IMR-90 (cell line): ENCODE measurements at regions not wholly inside any gene's neighbourhood (a gene's known extent, or its start where the extent isn't known, plus 50 kb on each side); places are given as distances from the start of the nearest gene placed in this dataset.

Source experiments
- ATAC-seq: fragments of 200-7000 bp; cut with Tn5 transposase; 2 replicates; pipeline ENCODE4 v1.9.1; 2020; ENCODE audit warnings: low read depth, mild to moderate bottlenecking, moderate library complexity
- BruUV-seq: library from RNA; stranded (reverse); fragments of 400-500 nt; replicated peaks from 2 replicates; lab custom pipeline; 2021; lab: Mats Ljungman, UMichigan
- CTCF ChIA-PET: fragments of 300-600 bp; formaldehyde crosslinking; extraction: SDS; loops from one replicate; lab custom pipeline; 2021; ENCODE audit warnings: antibody characterized with exemption; lab: Yijun Ruan, JAX
- POLR2A ChIA-PET: fragments of 300-600 bp; sonication (Branson Sonifier 250); formaldehyde crosslinking; loops from one replicate; lab custom pipeline; 2022; ENCODE audit warnings: antibody characterized with exemption; ENCODE audit not compliant: unreplicated experiment; lab: Charles Lee
- DNase-seq: peaks from one replicate; pipeline ENCODE4 v3.0.0; 2013
- H2AFZ ChIP-seq: replicated peaks from 2 replicates; pipeline ENCODE3; 2013; ENCODE audit warnings: low read length, mild to moderate bottlenecking; ENCODE audit not compliant: poor library complexity
- H2AK5ac ChIP-seq: 2 replicates; pipeline ENCODE4 v1.6.1; 2013; ENCODE audit warnings: low read depth, low read length, inconsistent platforms
- H2AK9ac ChIP-seq: replicated peaks from 2 replicates; pipeline ENCODE3; 2013; ENCODE audit warnings: mild to moderate bottlenecking, low read depth, low read length, moderate library complexity; ENCODE audit not compliant: poor library complexity
- H2BK120ac ChIP-seq: 2 replicates; pipeline ENCODE4 v1.6.1; 2013; ENCODE audit warnings: low read depth, low read length, inconsistent platforms
- H2BK15ac ChIP-seq: 3 replicates; pipeline ENCODE4 v1.6.1; 2013; ENCODE audit warnings: low read depth, low read length, inconsistent platforms
- H2BK20ac ChIP-seq: 2 replicates; pipeline ENCODE4 v1.6.1; 2013; ENCODE audit warnings: low read depth, mild to moderate bottlenecking, inconsistent platforms, low read length, moderate library complexity
- H2BK5ac ChIP-seq: 2 replicates; pipeline ENCODE4 v1.6.1; 2013; ENCODE audit warnings: mild to moderate bottlenecking, low read depth, low read length, inconsistent platforms; ENCODE audit not compliant: poor library complexity, severe bottlenecking
- H3K14ac ChIP-seq: replicated peaks from 2 replicates; pipeline ENCODE4 v1.6.1; 2013; ENCODE audit warnings: low read depth, low read length, inconsistent platforms
- H3K18ac ChIP-seq: 2 replicates; pipeline ENCODE4 v1.6.1; 2013; ENCODE audit warnings: low read depth, low read length, control low read depth
- H3K23ac ChIP-seq: 2 replicates; pipeline ENCODE4 v1.6.1; 2013; ENCODE audit warnings: low read depth, low read length, inconsistent platforms
- H3K27ac ChIP-seq: 2 replicates; pipeline ENCODE4 v1.5.1; 2013; ENCODE audit warnings: mild to moderate bottlenecking, control low read depth, low read length; ENCODE audit not compliant: insufficient read depth
- H3K27me3 ChIP-seq: 2 replicates; pipeline ENCODE4 v1.6.1; 2013; ENCODE audit warnings: low read length; ENCODE audit not compliant: control insufficient read depth, insufficient read depth
- H3K36me3 ChIP-seq: 2 replicates; pipeline ENCODE4 v1.6.1; 2013; ENCODE audit warnings: low read length, mixed read lengths; ENCODE audit not compliant: control insufficient read depth, insufficient read depth
- H3K4ac ChIP-seq: 2 replicates; pipeline ENCODE4 v1.6.1; 2013; ENCODE audit warnings: low read depth, low read length, inconsistent platforms
- H3K4me1 ChIP-seq: 2 replicates; pipeline ENCODE4 v1.6.1; 2013; ENCODE audit warnings: low read length, mixed read lengths; ENCODE audit not compliant: control insufficient read depth, insufficient read depth
- H3K4me2 ChIP-seq: 2 replicates; pipeline ENCODE4 v1.6.1; 2013; ENCODE audit warnings: low read depth, mild to moderate bottlenecking, control low read depth, low read length, moderate library complexity
- H3K4me3 ChIP-seq: 2 replicates; pipeline ENCODE4 v1.5.1; 2013; ENCODE audit warnings: low read depth, mild to moderate bottlenecking, control low read depth, low read length, moderate library complexity; ENCODE audit not compliant: insufficient read depth
- H3K56ac ChIP-seq: 2 replicates; pipeline ENCODE4 v1.6.1; 2013; ENCODE audit warnings: low read length, inconsistent platforms; ENCODE audit not compliant: insufficient read depth; ENCODE audit errors: extremely low read depth
- H3K79me1 ChIP-seq, 2 experiments: 2 replicates each; pipeline ENCODE4 v1.6.1; 2013; ENCODE audit warnings: low read length in 2 of 2, inconsistent platforms in 1 of 2, low read depth in 1 of 2
- H3K9ac ChIP-seq: 2 replicates; pipeline ENCODE4 v1.6.1; 2013; ENCODE audit warnings: low read depth, low read length, control low read depth
- H3K9me1 ChIP-seq: 2 replicates; pipeline ENCODE4 v1.6.1; 2013; ENCODE audit warnings: low read length, inconsistent platforms; ENCODE audit not compliant: insufficient read depth
- H3K9me3 ChIP-seq: 2 replicates; pipeline ENCODE4 v1.6.1; 2013; ENCODE audit warnings: low read length; ENCODE audit not compliant: control insufficient read depth, insufficient read depth
- H4K20me1 ChIP-seq: 2 replicates; pipeline ENCODE4 v1.6.1; 2013; ENCODE audit warnings: low read length, inconsistent platforms; ENCODE audit not compliant: insufficient read depth
- H4K5ac ChIP-seq: 2 replicates; pipeline ENCODE4 v1.6.1; 2013; ENCODE audit warnings: mild to moderate bottlenecking, low read depth, low read length, control low read depth
- H4K8ac ChIP-seq, 2 experiments: 2 replicates each; pipeline ENCODE4 v1.6.1; 2013; ENCODE audit warnings: low read depth in 2 of 2, low read length in 2 of 2, control low read depth in 1 of 2, inconsistent platforms in 1 of 2
- H4K91ac ChIP-seq: 2 replicates; pipeline ENCODE4 v1.6.1; 2013; ENCODE audit warnings: low read depth, low read length, inconsistent platforms; ENCODE audit not compliant: insufficient read depth
- CHD1 ChIP-seq: IDR thresholded peaks from 2 replicates; pipeline ENCODE4 v1.6.1; 2012; ENCODE audit warnings: low read depth, low read length, improper control_type of control experiment
- FOS ChIP-seq: fragments of 150-350 bp; IDR thresholded peaks from 2 replicates; pipeline ENCODE4 v1.6.1; 2016; ENCODE audit warnings: low read depth, low read length
- MAFK ChIP-seq: IDR thresholded peaks from 2 replicates; pipeline ENCODE4 v1.6.1; 2012; ENCODE audit warnings: low read depth, low read length, improper control_type of control experiment
- MAZ ChIP-seq: IDR thresholded peaks from 2 replicates; pipeline ENCODE4 v1.6.1; 2012; ENCODE audit warnings: low read depth, mild to moderate bottlenecking, low read length, improper control_type of control experiment, moderate library complexity, borderline replicate concordance
- POLR2A ChIP-seq: IDR thresholded peaks from 2 replicates; pipeline ENCODE4 v1.6.1; 2012; ENCODE audit warnings: mild to moderate bottlenecking, low read depth, low read length
- RAD21 ChIP-seq: IDR thresholded peaks from 2 replicates; pipeline ENCODE4 v1.6.1; 2012; ENCODE audit warnings: low read length, improper control_type of control experiment
- RCOR1 ChIP-seq: IDR thresholded peaks from 2 replicates; pipeline ENCODE4 v1.6.1; 2012; ENCODE audit warnings: mild to moderate bottlenecking, low read length, improper control_type of control experiment; ENCODE audit not compliant: insufficient replicate concordance
- RFX5 ChIP-seq: IDR thresholded peaks from 2 replicates; pipeline ENCODE4 v1.8.0; 2012; ENCODE audit warnings: low read depth, mild to moderate bottlenecking, low read length, moderate library complexity
- SMC3 ChIP-seq: fragments of 150-350 bp; IDR thresholded peaks from 2 replicates; pipeline ENCODE4 v1.6.1; 2016; ENCODE audit warnings: low read depth, mild to moderate bottlenecking, antibody characterized with exemption, low read length, moderate library complexity
- WGBS, 2 experiments: methylation state at CpG; one replicate each; pipeline versions ENCODE4 v1.1.5 to v1.1.7; 2013; ENCODE audit warnings: missing lambda C conversion rate in 2 of 2; ENCODE audit not compliant: insufficient read length in 1 of 2; ENCODE audit errors: extremely low coverage in 2 of 2; 5-methylcytosine and 5-hydroxymethylcytosine counted together
- dilution Hi-C: fragments of 300-500 bp; cut with HindIII; formaldehyde crosslinking; loops from one replicate; pipeline ENCODE4 v1.14.3; 2018; ENCODE audit warnings: low sequenced_read_pairs; ENCODE audit not compliant: unreplicated experiment
- in situ Hi-C: fragments of 300-500 bp; cut with MboI; formaldehyde crosslinking; loops from 3 replicates; pipeline ENCODE4 v1.14.3; 2019; ENCODE audit warnings: low sequenced_read_pairs, inconsistent platforms, mixed read lengths
- intact Hi-C: fragments of 100-400 bp; cut with micrococcal nuclease; formaldehyde crosslinking; loops from 2 replicates; pipeline ENCODE4 v1.10.0; 2022

DNA sequence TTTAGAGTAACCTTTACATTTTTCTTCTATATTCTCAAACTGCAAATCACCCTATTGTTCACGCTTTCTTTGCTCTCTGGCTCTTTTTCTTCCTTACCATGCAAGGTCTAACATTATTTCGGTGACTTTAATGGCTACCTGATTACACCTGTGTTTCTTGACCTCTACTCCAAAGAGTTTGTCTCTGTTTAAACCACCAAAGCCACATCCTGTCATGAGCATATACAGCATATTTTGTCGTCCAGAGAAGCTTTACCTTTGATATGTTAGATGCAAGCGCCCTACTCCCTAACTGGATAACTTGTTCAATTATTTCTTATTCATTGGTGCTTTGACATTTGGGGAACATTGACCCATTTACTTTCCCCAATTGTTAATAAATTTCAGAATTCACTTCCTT, 565.1 kb upstream of the GCFC2 start:
- POLR2A ChIA-PET: no interaction called here
- no peaks in the 10 kb centered on the region for H3K9me1 ChIP-seq
- no peaks in the 10 kb centered on the region for H4K20me1 ChIP-seq
- no peak overlapping the region for H2BK120ac ChIP-seq
- CTCF ChIA-PET: no interaction called here
- H3K14ac ChIP-seq: no peak overlapping the region
- no peak overlapping the region for H3K23ac ChIP-seq
- dilution Hi-C loops (no loop called here), intact Hi-C loops (no loop called here), in situ Hi-C loops (no loop called here)
- no peak overlapping the region for H2AK5ac ChIP-seq
- TF ChIP-seq FOS (no peak), CHD1 (no peak), SMC3 (no peak), MAZ (no peak), POLR2A (no peak), RAD21 (no peak), MAFK (no peak), RFX5 (no peak), RCOR1 (no peak)
- H3K27ac ChIP-seq: no peak overlapping the region
- no peak for ATAC-seq
- H3K79me1 ChIP-seq: no peaks in the 10 kb centered on the region
- H3K4me3 ChIP-seq: no peak overlapping the region
- H2AFZ ChIP-seq: no peak overlapping the region
- H2BK5ac ChIP-seq: no peak overlapping the region
- 40% methylated on average over 1 of the region's 4 CpGs; no CpG with 5 or more reads in 1 of the 2 experiments for WGBS, 2 experiments
- H2AK9ac ChIP-seq: no peak overlapping the region
- no peak overlapping the region for H4K8ac ChIP-seq
- H3K9ac ChIP-seq: no peak overlapping the region
- no peaks in the 10 kb centered on the region for H3K36me3 ChIP-seq
- no peak overlapping the region for H3K56ac ChIP-seq
- no TSS peak for BruUV-seq
- H2BK15ac ChIP-seq: no peak overlapping the region
- no peak overlapping the region for H3K18ac ChIP-seq
- no peak overlapping the region for H4K91ac ChIP-seq
- H2BK20ac ChIP-seq: no peak overlapping the region
- no peak overlapping the region for H3K4ac ChIP-seq
- DNase-seq: no peak
- no peaks in the 10 kb centered on the region for H3K4me1 ChIP-seq
- H4K5ac ChIP-seq: no peak overlapping the region
- H3K9me3 ChIP-seq: no peaks in the 10 kb centered on the region
- H3K4me2 ChIP-seq: no peak overlapping the region
- H3K27me3 ChIP-seq: no peaks in the 10 kb centered on the region
